BJ (cell line): ENCODE measurements at regions not wholly inside any gene's neighbourhood (a gene's known extent, or its start where the extent isn't known, plus 50 kb on each side); places are given as distances from the start of the nearest gene placed in this dataset.
"Not testable (repeated sequence)": the region's sequence is repeated elsewhere in the genome, so short reads cannot be mapped to it uniquely, and the experiment has no call there.

Experiments
- CTCF ChIA-PET: fragments of 350-600 bp; formaldehyde crosslinking; extraction: SDS; loops from one replicate; lab custom pipeline; 2021; ENCODE audit warnings: antibody characterized with exemption, inconsistent platforms; lab: Yijun Ruan, JAX
- POLR2A ChIA-PET: fragments of 300-600 bp; sonication (Branson Sonifier 250); formaldehyde crosslinking; extraction: SDS; loops from one replicate; lab custom pipeline; 2021; ENCODE audit warnings: antibody characterized with exemption; lab: Charles Lee
- DNase-seq: peaks from one replicate; pipeline ENCODE4 v3.0.0-alpha.2; 2011; ENCODE audit warnings: low read depth
- H3K27me3 ChIP-seq: 2 replicates; pipeline ENCODE4 v1.6.0; 2011; ENCODE audit warnings: low read length; ENCODE audit not compliant: control insufficient read depth, insufficient read depth
- H3K36me3 ChIP-seq: 2 replicates; pipeline ENCODE4 v1.5.1; 2011; ENCODE audit warnings: low read length; ENCODE audit not compliant: control insufficient read depth, insufficient read depth
- H3K4me3 ChIP-seq: 2 replicates; pipeline ENCODE4 v1.5.1; 2011; ENCODE audit warnings: low read depth, mild to moderate bottlenecking, control low read depth, low read length
- TF ChIP-seq, protein P1 (sequence below): IDR thresholded peaks from 2 replicates; pipeline ENCODE4 v1.5.1; 2011; ENCODE audit warnings: low read depth, mild to moderate bottlenecking, control low read depth, inconsistent platforms, low read length, moderate library complexity; ENCODE audit not compliant: insufficient read depth

DNA sequence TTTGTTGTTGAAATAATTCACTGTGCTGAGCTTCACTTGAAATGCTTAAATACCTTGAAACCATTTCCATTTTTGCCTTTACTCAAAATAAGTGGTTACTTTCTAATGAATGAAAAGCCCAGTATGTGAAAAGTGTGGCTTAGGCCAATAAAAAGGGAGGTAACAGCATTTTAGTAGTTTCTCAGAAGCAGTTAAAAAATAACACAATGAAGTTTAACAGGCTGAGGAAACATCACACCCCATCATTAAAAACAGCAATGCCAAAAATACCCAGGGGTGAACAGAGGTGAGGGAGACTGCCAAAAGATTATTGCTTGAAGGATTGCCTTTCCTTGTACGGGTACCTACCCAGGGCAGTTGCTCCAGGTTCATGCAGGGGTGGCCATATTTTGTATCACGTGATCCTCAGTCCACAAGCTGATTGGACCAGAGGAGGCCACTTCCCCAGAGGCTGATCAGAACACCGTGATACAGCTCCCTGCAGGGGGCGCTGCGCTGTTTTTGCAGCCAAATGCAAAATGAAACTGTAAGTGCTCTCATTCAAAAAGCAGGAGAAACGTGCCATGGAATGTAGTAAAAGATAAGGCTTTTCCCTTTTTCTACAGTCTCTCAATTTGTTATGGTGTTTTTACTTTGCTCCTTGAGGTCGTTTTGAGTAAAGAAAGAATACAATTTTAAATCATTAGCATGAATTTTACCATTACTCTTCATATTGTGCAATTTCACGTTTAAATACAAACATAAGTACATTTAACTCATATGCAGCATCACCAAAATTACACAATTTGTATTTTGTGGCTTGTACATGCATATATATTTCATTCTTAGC, 70.2 kb upstream of the SH3BP4 start:
- H3K27me3 ChIP-seq: no peaks in the 10 kb centered on the region
- no peak overlapping the region for H3K4me3 ChIP-seq
- TF ChIP-seq, protein P1, sequence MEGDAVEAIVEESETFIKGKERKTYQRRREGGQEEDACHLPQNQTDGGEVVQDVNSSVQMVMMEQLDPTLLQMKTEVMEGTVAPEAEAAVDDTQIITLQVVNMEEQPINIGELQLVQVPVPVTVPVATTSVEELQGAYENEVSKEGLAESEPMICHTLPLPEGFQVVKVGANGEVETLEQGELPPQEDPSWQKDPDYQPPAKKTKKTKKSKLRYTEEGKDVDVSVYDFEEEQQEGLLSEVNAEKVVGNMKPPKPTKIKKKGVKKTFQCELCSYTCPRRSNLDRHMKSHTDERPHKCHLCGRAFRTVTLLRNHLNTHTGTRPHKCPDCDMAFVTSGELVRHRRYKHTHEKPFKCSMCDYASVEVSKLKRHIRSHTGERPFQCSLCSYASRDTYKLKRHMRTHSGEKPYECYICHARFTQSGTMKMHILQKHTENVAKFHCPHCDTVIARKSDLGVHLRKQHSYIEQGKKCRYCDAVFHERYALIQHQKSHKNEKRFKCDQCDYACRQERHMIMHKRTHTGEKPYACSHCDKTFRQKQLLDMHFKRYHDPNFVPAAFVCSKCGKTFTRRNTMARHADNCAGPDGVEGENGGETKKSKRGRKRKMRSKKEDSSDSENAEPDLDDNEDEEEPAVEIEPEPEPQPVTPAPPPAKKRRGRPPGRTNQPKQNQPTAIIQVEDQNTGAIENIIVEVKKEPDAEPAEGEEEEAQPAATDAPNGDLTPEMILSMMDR: peak; percentile 71
- POLR2A ChIA-PET: no interaction called here
- no peak for DNase-seq
- no peaks in the 10 kb centered on the region for H3K36me3 ChIP-seq
- CTCF ChIA-PET: interaction anchor here (0.6 to 1.6 kb wide), 6 partner anchors 14 to 114 kb away, joined by 3 to 5 read pairs (median 3); no protein-coding TSS in a partner anchor

DNA sequence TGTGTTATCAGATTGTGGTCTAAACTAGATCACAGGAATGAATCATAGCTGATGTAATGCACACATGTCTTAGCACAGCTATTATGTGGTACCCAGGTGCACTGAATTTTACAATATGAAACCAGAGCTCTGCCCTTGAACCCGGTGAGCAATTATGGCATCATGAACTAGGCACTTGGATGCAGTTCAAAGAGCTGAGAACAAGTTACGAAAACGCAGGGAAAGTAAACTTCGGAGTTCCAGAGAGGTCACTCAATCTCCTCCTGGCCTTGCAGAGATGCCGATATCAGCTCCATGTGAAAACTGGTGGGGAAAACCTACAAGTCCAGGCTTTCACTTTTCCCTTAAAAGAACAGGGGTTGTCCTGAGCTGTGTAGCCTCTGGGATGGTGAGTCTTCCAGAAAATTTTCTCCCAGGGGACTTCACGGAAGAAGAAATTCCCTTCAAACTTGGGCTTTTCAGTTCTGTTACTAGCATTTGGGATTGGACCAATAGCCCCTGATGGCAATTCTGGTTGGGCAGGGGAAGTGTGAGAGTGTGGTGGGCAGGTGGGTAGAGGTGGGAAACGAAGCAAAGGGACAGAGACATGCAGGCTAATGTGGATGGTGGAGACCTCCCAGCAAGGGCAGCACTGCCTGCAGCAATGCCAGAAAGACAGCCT, 71.1 kb upstream of the SH3BP4 start:
- DNase-seq: no peak
- H3K36me3 ChIP-seq: no peaks in the 10 kb centered on the region
- H3K27me3 ChIP-seq: no peaks in the 10 kb centered on the region
- ChIA-PET POLR2A (no interaction called here), CTCF (interaction anchor here (0.7 to 1.6 kb wide), 7 partner anchors 10 to 315 kb away, joined by 3 to 4 read pairs (median 3); no protein-coding TSS in a partner anchor)
- no peak overlapping the region for H3K4me3 ChIP-seq
- TF ChIP-seq, protein P1: no peak

DNA sequence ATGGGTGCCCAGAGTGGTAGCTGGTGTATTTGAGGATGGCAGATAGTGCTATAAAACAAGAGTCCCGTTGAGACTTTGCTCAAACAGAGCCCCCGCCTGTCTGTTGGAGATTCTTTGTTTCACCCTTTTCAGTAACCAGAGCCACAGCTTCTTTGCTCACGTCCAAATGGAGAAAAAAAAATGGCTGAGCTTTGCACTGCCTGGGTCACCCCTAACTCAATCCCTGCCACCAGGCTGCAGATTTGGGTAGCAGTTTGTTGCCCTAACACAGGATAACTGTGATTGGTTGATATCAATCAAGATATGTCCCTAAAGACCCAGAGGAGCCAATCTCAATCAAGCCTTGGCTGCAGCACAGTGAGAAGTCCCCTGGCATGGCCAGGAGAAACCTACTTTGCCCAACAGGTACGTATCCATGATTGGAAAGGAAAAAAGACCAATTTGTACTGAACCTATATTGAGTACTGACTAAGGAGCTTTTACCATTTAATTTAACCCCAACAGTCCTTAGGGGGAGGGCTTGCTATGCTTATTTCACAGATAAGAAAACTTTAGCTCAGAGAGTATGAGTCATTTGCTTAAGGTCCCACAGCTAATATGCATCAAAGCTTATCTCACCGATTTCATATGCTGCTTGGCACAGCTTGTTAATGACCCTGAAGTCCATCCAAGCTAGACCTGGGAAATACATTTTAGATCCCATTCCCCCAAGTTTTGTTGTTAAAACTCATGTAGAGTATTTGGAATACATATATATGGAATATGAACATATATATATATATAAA, 72.0 kb upstream of the SH3BP4 start:
- Histone ChIP-seq H3K4me3 (no peak overlapping the region), H3K27me3 (no peaks in the 10 kb centered on the region), H3K36me3 (no peaks in the 10 kb centered on the region)
- no peak for DNase-seq
- TF ChIP-seq, protein P1: no peak
- CTCF ChIA-PET: interaction anchor here (0.7 to 1.5 kb wide), 6 partner anchors 10 to 293 kb away, joined by 3 to 4 read pairs (median 3); no protein-coding TSS in a partner anchor
- POLR2A ChIA-PET: no interaction called here

DNA sequence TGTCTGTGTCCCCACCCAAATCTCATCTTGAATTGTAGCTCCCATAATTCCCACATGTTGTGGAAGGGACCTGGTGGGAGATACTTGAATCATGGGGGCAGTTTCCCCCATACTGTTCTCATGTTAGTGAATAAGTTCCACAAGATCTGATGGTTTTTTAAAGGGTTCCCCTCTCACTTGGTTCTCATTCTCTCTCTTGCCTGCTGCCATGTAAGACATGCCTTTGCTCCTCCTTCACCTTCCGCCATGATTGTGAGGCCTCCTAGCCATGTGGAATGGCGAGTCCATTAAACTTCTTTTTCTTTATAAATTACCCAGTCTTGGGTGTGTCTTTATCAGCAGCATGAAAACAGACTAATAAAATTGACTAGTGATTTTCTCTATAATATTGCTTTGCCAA, 75.2 kb upstream of the SH3BP4 start:
- DNase-seq, CTCF ChIA-PET, H3K27me3 ChIP-seq, H3K36me3 ChIP-seq, POLR2A ChIA-PET, H3K4me3 ChIP-seq: not testable (repeated sequence)

DNA sequence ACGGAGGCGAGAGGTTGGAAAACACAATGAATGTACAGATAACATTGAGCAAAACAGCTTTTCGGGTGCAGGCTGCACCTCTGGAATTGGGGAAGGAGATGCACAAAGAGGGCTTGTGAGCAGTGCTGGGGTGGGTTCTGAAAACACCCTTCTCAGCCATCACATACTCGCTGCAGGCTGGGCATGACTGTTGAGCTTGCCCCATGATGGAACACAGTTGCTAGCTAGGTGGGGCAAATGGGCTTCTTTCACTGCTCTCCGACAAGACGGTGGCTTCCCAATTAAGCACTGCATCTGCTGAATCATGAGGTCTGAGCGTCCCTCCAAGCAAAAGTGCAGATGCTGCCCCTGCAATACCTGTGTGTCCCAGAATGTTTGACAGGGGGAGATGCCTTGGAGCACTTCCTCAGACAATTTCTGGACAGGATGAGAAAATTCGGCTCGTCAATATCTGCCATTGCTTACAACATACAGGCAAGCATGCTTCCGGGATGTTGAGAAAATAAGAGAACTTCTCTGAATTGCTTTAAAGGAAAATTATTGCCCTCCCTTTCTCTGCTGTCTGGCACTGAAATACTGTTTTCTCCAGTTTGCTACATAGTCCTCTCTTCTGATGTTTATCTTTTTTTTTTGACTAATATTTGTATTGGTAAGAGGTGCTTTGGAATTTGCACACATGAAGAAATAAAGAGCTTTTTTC, 77.3 kb upstream of the SH3BP4 start:
- TF ChIP-seq, protein P1: no peak
- no peak overlapping the region for H3K4me3 ChIP-seq
- no peaks in the 10 kb centered on the region for H3K36me3 ChIP-seq
- POLR2A ChIA-PET: no interaction called here
- DNase-seq: no peak
- CTCF ChIA-PET: no interaction called here
- no peaks in the 10 kb centered on the region for H3K27me3 ChIP-seq
